ENCODE measurements at regions not wholly inside any gene's neighbourhood (a gene's known extent, or its start where the extent isn't known, plus 50 kb on each side); places are given as distances from the start of the nearest gene placed in this dataset.
"Not testable (repeated sequence)": the region's sequence is repeated elsewhere in the genome, so short reads cannot be mapped to it uniquely, and the experiment has no call there.

DNA sequence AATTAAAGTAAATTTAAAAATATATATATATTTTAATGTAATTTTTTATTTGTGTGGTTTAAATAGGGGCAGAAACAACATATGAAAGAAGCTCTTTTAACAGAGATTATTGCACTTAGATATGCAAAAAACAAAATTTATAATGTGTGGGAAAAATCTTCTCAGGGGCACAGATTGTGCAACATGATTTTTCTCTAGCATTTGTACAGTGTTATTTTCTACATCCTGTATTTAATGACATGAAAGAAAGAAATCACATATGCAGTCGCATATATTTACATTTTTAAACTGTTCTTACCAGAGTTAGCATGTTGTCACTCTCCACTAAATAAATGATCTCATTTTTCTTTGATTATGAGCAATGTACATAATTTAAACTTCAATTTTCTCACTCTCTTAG is 265.3 kb upstream of the CTNND2 start:
- DNase-seq (ENCODE audit: low read depth, low spot score) = no peak

DNA sequence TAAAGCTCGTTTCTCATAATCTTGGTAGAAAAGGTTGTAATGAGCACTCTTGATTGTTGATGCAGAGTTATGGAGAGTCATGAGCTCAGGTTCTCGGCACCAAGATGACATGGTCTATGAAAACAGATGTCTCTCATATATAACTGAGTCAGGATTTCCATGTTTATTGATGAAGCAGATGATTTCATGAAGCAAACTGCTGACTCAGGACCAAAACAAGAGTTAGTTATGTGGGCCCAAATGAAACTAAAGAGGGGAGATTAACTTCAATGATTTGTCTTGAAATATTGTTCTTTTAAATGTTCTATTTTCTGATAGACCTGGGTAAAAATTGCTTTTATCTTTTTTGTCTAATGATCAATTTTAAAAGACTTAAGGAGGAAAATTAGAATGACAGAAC is 258.6 kb upstream of the CTNND2 start:
- DNase-seq (ENCODE audit: low read depth, low spot score) = no peak

DNA sequence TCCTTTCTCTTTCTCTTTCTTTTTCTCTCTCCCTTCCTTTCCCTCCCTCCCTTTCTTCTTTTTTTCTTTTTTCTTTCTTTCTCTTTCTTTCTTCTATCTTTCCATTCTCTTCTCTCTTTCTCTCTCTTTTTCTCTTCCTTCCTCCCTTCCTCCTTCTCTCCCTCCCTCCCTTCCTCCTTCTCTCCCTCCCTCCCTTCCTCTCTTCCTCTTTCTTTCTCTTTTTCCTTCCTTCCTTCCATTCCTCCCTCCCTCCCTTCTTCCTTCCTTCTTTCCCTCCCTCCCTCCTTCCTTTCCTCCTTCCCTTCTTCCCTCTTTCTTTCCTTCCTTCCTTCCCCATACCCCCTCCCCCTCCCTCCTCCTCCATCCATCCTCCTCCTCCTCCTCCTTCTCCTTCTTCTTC is 243.3 kb upstream of the CTNND2 start:
- DNase-seq (ENCODE audit: low read depth, low spot score) = no peak

DNA sequence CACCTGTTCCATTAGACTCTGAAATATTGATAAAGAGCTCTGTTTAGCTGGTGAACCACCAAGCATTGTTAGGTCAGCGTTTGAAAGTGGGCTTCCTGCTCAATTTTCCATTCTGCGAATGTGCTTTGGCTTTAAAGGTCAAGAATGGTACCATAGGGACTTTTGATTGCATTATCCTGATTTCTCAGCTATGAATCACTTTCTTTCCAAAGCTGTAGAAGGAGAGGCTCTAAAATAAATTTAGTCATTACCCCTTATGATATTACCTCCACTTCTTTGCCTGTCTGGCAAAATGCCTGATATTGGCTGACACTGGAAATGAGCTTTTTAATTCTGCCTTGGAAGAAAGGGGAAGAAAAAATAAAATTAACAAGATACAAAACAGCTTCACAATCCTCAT is 237.2 kb upstream of the CTNND2 start:
- DNase-seq (ENCODE audit: low read depth, low spot score) = no peak

DNA sequence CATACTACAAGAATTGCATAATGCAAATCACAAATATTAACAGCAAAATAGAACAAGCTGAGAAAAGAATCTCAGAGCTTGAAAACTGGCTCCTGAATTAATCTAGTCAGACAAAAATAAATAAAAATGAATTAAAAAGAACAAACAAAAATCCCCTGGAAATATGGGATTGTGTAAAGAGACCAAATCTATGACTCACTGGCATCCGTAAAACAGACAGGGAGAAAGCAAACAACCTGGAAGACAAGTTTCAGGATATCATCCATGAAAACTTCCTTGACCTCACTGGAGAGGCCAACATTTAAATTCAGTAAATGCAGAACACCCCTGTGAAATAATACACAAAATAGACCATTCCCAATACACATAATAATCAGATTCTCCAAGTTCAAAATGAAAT is 229.3 kb upstream of the CTNND2 start:
- DNase-seq (ENCODE audit: low read depth, low spot score) = no peak

DNA sequence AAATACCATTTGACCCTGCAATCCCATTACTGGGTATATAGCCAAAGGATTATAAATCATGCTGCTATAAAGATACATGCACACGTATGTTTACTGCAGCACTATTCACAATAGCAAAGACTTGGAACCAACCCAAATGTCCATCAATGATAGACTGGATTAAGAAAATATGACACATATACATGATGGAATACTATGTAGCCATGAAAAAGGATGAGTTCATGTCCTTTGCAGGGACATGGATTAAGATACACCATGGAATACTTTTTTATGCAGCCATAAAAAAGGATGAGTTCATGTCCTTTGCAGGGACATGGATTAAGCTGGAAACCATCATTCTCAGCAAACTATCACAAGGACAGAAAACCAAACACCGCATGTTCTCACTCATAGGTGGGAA is 226.8 kb upstream of the CTNND2 start:
- not testable (repeated sequence) for DNase-seq (ENCODE audit: low read depth, low spot score)

DNA sequence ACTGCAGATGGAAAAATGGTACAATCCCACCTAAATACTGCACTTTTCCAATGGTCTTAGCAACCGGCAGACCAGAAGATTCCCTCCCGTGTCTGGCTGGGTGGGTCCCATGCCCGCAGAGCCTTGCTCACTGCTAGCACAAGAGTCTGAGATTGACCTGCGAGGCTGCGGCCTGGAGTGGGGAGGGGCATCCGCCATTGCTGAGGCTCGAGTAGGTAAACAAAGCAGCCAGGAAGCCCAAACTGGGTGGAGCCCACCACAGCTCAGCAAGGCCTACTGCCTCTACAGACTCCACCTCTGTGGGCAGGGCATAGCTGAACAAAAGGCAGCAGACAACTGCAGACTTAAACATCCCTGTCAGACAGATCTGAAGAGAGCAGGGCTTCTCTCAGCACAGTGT is 221.6 kb upstream of the CTNND2 start:
- DNase-seq (ENCODE audit: low read depth, low spot score) = peak; percentile 9

DNA sequence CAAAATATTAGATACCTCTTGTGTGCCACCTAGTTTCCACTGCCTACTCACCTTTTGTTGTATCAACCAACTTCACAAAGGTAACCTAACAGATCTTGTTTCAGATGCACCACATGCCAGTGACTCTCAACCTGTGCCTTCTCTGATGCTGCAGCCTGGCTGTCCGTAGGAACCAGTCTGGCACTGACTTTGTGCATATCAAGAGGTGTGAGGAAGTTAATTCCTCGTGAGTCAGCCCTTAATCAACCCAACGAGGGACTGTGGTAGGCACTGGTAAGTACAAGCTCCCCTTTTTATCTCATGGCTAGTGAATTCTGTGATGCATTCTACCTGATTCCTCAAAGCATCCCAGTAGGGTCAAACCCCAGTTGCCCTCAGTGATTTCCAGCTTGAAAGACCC is 215.4 kb upstream of the CTNND2 start:
- DNase-seq (ENCODE audit: low read depth, low spot score) = no peak

DNA sequence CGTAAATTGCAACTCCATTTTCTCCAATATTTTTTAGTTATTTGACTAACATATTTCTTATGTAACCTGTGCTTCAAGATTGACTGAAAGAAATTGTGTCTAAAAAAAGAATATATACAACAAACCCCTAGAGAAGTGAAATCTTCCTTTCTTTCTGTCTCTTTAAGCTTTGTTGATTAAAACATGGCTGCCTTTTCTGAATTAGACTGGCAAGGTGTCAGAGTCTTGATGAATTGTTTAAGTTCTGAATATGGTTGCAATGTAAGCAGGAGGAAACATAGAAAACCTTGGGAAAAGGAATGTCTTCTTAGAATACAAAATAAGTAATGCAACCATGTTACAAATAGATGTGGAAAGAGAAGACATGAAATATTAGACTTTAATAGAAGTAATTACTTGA is 209.8 kb upstream of the CTNND2 start:
- DNase-seq (ENCODE audit: low read depth, low spot score) = no peak

DNA sequence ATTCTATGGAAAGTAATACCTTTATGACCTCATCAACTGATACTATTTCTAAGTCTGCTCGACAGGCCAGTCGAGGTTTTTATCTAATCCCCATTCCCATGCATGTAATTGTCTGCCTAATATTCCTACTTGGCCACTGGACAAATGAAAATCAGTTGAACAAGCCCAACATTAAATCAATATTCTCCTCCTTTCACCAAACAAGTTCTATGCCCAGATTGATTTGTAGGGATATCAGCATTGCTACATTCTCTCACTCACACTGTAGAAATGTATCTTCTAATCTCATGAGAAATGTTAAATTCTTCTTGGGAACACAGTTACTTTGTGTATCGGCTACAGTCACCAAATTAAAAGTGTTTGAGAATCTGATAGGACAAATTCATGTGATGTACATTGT is 208.8 kb upstream of the CTNND2 start:
- no peak for DNase-seq (ENCODE audit: low read depth, low spot score)

DNA sequence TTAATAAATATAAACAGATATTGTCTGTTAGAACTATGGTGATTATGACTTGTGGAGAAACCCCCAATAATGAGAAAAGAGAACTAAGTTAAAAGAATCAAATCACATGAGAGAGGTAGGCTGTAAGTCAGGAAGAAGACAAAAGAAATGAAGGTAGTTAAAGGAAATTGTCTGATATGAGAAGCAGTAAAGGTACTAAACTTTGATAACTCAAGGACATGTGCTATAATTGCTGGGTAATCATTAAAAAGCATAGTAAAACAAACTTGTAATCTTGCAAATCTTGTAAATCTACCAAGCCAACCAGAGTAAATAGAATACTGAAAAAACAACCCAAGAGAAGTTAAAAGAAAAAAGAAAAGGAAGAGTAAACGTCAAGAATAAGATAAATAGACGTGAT is 207.0 kb upstream of the CTNND2 start:
- DNase-seq (ENCODE audit: low read depth, low spot score) = no peak

DNA sequence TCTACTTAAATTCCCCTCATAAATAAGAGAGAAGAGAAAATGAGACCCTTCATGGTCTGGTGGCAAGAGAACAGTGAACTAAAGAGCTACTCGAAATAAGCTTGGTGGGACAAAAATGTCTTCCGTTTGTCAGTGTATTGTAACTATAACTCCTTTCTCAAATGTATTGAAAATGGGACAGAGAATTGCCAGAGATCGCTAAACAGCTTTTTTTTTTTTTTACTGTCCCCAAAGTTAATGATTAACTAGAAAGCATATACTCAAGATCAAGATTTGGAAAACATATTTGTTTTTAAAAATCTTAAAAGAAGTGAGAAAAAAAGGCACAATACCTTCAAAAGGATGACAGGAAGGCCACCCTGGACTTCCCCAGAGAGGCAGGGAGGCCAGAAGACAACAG is 206.4 kb upstream of the CTNND2 start:
- DNase-seq (ENCODE audit: low read depth, low spot score) = no peak

DNA sequence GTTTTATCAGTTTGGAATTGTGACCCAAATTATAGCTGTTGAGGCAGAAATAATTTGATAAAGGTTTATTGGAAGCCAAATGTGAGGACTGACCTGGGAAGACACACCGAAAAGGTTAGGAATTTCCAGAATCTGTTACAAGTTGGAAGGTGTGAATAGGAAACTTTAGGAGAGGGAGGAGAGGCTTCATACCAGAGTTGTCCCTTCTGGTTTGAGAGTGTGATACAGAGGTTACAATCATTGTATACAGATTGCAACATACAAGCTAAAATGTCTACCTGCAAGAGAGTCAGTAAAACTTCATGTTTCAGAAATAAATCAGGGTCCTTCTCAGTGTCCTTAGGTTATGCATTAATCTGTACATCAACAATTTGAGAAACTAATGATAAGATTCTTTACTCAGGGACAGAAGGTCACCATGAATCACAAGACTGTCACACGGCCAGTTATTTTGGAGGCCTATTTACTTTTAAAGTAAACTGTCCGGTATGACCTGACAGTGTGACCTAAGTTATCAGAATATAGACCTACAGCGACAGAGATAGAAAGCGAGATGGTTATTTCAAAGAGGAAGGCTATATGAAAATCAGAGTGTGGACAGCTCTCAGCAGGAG is 204.9 kb upstream of the CTNND2 start:
- DNase-seq (ENCODE audit: low read depth, low spot score) = no peak

DNA sequence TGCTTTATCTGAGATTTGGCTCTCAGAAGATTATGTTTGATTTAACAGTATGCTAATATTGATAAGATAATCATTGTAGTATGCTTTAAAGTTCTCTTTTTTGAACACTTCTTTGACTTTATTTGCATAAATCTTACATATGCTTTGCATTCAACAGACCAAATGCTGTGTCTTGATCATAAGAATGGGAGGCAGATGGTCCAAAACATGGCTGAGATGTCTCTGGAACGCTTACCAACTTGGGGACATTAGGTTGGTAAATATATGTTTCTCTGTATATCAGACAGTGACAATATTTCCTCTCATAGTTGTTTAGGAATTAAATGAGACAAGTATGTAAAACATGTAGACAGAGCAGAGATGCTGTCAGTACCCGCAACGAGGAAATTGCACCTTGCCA is 197.9 kb upstream of the CTNND2 start:
- no peak for DNase-seq (ENCODE audit: low read depth, low spot score)

DNA sequence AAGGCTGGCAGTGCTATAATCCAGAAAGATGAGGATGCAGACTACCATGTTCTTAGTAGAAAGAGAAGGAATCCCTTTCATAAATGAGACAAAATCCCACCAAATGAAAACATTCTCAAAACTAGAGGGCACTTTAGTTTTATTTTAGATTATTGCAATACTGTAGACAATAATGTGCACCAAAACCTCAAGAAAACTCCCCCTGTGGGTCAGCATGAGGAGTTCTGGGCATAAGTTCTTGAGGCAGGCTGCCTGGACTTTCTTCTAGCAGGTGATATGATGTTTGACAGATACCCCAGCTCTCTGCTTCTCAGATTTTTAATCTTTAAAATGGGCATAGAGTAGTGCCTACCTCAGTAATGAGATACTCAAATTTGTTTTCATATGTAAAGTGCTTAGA is 196.3 kb upstream of the CTNND2 start:
- DNase-seq (ENCODE audit: low read depth, low spot score) = no peak

DNA sequence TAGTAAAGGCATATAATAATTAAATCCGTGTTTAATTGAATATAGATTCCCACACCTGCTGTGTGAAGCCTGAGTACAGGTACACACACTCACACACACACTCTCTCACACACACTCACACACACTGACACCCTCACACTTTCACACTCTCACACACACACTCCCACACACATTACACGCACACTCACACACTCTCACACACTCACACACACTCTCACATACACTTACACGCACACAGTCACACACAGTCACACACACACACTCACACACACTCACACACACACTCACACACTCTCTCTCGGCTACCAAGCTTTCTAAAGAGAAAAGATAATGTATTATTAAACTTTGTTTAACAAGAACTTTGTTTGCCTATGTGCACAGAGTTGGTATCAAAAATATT is 195.1 kb upstream of the CTNND2 start:
- no peak for DNase-seq (ENCODE audit: low read depth, low spot score)

DNA sequence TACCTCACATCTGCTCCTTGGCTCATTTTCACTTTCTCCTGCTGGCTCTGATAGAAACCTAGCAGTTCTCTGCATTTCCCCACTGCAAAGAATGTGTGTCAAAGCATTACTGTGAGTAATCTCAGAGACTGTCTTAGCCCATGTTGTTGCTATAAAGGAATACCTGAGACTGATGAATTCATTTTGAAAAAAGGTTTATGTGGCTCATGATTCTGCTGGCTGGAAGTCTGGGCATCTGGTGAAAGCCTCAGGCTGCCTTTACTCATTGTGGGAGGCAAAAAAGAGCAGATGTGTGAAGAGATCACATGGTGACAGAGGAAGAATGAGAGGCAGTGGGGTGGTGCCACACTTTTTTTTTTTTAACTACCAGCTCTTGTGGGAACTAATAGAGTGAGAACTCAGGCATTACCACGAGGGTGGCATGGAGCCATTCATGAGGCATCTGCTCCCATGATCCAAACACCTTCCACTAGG is 191.6 kb upstream of the CTNND2 start:
- DNase-seq (ENCODE audit: low read depth, low spot score) = no peak

DNA sequence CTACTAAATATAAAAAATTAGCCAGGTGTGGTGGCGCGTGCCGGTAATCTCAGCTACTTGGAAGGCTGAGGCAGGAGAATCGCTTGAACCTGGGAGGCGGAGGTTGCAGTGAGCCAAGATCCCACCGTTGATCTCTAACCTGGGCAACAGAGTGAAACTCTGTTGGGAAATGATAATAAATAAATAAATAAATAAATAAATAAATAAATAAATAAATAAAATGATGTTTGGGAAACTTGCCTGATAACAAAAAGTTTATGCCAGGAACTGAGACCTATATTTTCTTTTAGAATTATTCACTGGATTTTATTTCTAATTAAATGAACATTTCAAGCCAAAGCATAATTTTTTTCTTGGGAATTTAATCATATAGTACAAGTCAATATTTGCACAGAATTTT is 189.3 kb upstream of the CTNND2 start:
- DNase-seq (ENCODE audit: low read depth, low spot score) = no peak

DNA sequence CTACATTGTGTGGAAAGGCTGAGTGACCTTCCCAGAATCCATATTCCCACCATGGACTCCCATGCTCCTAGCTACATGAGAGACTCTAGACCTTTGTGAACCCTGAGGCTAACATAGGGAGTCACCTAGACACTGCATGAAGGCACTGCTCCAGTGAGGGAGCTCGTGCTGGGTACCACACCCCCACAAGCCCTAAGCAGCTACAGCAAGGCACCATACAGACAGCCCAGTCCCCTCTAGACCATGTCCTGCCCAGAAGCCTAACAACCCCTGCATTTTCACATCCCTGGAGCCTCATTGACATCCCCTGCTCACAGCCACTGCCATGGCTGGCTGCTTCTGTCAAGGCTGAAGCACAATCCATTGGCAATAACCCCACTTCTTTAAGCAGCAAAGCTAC is 176.5 kb upstream of the CTNND2 start:
- DNase-seq (ENCODE audit: low read depth, low spot score) = no peak

DNA sequence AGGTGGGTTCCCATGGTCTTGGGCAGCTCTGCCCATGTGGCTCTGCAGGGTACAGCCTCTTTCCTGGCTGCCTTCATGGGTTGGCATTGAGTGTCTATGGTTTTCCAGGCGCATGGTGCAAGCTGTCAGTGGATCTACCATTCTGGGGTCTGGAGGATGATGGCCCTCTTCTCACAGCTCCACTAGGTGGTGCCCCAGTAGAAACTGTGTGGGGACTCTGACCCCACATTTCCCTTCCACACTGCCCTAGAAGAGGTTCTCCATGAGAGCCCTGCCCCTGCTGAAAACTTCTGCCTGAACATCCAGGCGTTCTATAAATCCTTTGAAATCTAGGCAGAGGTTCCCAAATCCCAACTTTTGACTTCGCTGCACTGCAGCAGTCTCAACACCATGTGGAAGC is 174.0 kb upstream of the CTNND2 start:
- DNase-seq (ENCODE audit: low read depth, low spot score) = not testable (repeated sequence)

DNA sequence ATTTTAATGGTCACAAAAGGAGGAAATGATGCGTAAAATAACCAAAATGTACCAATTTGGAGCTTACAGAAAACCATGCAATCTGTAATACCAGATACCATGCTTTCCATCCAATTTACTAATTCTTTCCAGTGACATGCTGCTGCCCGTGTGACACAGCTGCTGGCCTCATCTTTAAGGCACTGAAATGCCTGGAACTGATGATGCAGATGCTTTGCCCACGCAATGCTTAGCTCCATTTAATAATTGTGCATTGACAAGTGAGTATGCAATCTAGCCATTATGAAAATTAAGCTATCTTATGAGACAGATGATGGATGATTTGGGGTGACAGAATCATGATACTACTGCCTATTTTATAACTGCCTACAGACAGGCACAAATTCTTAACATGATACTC is 169.2 kb upstream of the CTNND2 start:
- no peak for DNase-seq (ENCODE audit: low read depth, low spot score)

DNA sequence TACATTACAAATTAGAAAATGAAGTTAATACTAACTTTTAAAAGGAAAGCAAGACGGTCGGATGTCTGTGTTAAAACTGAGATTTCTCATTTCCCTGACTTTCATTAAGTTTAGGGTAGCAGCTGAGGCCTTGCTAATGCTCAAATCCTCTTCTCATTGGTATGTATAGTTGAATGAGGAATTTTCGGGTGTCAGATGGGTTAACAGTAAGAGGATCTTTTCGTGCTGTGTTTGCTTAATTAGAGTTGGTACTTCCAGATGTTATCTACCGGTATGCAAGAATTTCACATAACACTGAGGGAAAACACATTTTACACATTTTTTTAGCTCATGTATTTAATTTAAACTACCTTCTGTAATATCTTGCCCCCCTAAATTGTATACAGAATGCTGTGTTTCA is 168.2 kb upstream of the CTNND2 start:
- DNase-seq (ENCODE audit: low read depth, low spot score) = no peak

DNA sequence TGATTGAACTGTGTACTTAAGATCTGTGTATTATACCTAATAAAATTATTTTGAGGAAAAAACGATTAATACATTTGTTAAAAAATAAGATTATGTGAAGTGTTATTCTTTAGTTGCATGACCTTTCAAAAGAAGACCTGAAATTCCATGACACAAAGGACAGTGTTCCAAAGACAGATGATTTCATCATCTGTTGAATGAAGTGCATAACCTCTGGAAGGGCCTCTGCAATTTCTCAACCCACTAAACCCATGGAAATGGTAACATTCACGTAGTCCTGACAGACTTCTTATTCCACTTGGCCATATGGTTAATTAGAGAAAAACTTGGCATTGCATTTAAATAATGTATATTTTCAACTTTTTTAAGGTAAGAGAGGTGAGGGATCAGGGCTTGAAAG is 167.2 kb upstream of the CTNND2 start:
- no peak for DNase-seq (ENCODE audit: low read depth, low spot score)

DNA sequence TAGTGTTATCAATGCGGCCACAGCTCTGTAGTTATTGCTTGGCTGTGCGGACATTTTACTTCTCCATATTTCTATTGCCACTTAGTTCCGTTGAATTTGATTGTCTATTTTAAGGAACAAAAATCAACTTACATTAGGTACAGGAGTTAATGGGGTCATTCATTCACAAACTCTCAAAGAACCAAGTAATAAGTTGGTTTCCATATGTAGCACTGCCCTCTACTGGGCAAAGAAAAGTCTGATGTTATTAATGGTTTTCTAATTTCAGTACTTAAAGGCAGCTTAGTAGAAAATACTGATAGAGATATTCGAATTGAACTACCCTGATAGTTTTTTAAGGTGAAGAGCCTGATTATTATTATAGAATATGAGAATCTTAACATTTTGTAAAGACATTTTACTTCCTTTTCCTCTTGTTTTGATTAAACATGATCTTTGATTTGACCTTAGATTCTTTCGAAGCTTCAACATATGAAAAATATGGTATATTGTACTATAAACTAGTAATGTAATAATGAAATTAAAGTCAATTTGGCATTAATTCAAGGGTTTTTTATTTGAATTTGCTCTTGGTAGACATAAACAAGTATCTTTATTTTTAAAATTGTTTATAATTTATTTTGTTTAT is 119.5 kb upstream of the CTNND2 start:
- DNase-seq (ENCODE audit: low read depth, low spot score) = no peak
